ENCODE measurements at regions not wholly inside any gene's neighbourhood (a gene's known extent, or its start where the extent isn't known, plus 50 kb on each side); places are given as distances from the start of the nearest gene placed in this dataset.

DNA sequence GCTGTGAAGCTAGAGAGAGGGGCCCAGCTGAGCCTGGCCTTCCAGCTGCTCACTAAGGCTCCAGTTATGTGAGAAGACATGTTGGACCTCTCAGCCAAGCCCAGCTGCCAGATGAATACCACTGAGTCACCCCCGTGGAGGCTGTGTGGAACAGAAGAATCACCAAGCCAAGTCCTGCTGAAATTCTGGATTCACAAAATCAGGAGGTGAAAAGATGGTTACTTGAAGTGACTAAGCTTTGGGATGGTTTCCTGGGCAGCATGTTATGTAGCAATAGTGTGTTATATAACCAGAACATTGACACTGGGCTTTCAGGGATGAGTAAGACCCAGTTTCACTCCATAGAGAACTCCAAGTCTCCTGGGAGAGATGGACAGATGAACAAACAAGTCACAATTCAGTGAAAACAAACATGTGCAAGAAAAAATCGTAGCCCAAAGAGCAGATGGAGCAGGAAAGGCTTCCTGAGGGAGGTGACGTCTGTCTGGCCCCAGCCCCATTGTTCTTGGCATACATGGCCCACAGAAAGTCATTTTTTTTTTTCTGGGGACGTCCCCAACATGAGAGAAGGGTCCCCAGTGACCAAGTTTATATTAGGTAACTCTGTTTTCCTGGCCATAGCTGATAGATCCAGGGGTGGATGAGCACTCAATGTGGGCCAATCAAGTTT is 64.1 kb upstream of the PDZD8 start (continued):
- TF ChIP-seq, protein P1, sequence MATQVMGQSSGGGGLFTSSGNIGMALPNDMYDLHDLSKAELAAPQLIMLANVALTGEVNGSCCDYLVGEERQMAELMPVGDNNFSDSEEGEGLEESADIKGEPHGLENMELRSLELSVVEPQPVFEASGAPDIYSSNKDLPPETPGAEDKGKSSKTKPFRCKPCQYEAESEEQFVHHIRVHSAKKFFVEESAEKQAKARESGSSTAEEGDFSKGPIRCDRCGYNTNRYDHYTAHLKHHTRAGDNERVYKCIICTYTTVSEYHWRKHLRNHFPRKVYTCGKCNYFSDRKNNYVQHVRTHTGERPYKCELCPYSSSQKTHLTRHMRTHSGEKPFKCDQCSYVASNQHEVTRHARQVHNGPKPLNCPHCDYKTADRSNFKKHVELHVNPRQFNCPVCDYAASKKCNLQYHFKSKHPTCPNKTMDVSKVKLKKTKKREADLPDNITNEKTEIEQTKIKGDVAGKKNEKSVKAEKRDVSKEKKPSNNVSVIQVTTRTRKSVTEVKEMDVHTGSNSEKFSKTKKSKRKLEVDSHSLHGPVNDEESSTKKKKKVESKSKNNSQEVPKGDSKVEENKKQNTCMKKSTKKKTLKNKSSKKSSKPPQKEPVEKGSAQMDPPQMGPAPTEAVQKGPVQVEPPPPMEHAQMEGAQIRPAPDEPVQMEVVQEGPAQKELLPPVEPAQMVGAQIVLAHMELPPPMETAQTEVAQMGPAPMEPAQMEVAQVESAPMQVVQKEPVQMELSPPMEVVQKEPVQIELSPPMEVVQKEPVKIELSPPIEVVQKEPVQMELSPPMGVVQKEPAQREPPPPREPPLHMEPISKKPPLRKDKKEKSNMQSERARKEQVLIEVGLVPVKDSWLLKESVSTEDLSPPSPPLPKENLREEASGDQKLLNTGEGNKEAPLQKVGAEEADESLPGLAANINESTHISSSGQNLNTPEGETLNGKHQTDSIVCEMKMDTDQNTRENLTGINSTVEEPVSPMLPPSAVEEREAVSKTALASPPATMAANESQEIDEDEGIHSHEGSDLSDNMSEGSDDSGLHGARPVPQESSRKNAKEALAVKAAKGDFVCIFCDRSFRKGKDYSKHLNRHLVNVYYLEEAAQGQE (IDR thresholded peaks at IDR 0.05; ENCODE audit: unreplicated experiment) = no peak
- TF ChIP-seq ZNF331 (CRISPR knock-in tag; IDR thresholded peaks at IDR 0.05; ENCODE audit: low read depth) = no peak

DNA sequence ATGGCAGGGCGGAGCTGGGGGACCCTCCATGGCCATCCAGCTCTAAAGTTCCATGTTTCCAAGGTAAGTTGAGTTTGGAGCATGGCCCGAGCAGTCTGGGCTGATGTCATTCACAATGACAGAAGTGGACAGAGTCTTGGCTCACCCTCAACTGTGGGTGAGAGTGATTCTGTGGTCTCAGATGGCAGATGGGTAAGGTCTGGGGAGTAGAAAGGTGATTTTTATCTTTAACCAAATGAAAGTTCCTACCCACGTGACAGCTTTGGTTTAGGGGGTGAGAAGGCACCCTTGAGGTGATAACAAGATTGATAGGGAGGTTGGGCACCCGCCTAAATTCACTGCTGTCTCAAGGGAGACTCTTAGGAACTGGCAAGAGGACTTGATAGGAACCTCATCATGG is 57.6 kb upstream of the PDZD8 start:
- H3K4me1 ChIP-seq (ENCODE audit: insufficient read depth) = no peaks in the 10 kb centered on the region
- H4K20me1 ChIP-seq (replicated peaks; ENCODE audit: insufficient read depth) = no peaks in the 10 kb centered on the region
- H3K4me3 ChIP-seq = no peak overlapping the region
- ATAC-seq = no peak
- no peak overlapping the region for H3K27ac Mint-ChIP-seq
- no peaks in the 10 kb centered on the region for H3K27me3 ChIP-seq (ENCODE audit: insufficient read depth)
- no peaks in the 10 kb centered on the region for H3K9me3 Mint-ChIP-seq
- no peak overlapping the region for H3K27ac ChIP-seq (ENCODE audit: low read depth)
- no peak overlapping the region for H3K4me3 Mint-ChIP-seq
- H3K4me2 ChIP-seq = no peak overlapping the region
- H3K9me2 ChIP-seq (ENCODE audit: insufficient read depth) = no peaks in the 10 kb centered on the region
- H3K36me3 ChIP-seq (ENCODE audit: insufficient read depth) = no peaks in the 10 kb centered on the region
- peaks cover 2% of the 10 kb centered on the region; the same call in 1 of the 3 replicates for H3K4me1 Mint-ChIP-seq
- no peaks in the 10 kb centered on the region for H3F3A ChIP-seq (replicated peaks; ENCODE audit: low read depth)
- H3K79me2 ChIP-seq (replicated peaks; ENCODE audit: insufficient read depth) = no peaks in the 10 kb centered on the region
- H3K36me3 Mint-ChIP-seq (ENCODE audit: low read depth) = no peaks in the 10 kb centered on the region
- no peak for DNase-seq (ENCODE audit: low spot score)
- no peaks in the 10 kb centered on the region for H3K27me3 Mint-ChIP-seq (ENCODE audit: insufficient read depth, low read depth, poor library complexity)
- H2AFZ ChIP-seq = no peak overlapping the region
- TF ChIP-seq EZH2phosphoT487 (IDR thresholded peaks at IDR 0.05; ENCODE audit: unreplicated experiment) (no peak), JUNB (IDR thresholded peaks at IDR 0.05; ENCODE audit: unreplicated experiment) (no peak), EZH2 (IDR thresholded peaks at IDR 0.05; ENCODE audit: low read depth, unreplicated experiment) (no peak), STAT1 (IDR thresholded peaks at IDR 0.05; ENCODE audit: unreplicated experiment) (no peak), ZNF331 (CRISPR knock-in tag; IDR thresholded peaks at IDR 0.05; ENCODE audit: low read depth) (no peak)
- TF ChIP-seq, protein P2, sequence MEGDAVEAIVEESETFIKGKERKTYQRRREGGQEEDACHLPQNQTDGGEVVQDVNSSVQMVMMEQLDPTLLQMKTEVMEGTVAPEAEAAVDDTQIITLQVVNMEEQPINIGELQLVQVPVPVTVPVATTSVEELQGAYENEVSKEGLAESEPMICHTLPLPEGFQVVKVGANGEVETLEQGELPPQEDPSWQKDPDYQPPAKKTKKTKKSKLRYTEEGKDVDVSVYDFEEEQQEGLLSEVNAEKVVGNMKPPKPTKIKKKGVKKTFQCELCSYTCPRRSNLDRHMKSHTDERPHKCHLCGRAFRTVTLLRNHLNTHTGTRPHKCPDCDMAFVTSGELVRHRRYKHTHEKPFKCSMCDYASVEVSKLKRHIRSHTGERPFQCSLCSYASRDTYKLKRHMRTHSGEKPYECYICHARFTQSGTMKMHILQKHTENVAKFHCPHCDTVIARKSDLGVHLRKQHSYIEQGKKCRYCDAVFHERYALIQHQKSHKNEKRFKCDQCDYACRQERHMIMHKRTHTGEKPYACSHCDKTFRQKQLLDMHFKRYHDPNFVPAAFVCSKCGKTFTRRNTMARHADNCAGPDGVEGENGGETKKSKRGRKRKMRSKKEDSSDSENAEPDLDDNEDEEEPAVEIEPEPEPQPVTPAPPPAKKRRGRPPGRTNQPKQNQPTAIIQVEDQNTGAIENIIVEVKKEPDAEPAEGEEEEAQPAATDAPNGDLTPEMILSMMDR (conservative IDR thresholded peaks at IDR 0.05; ENCODE audit: low read depth in 2 of 2) = no peak
- TF ChIP-seq, protein P3, sequence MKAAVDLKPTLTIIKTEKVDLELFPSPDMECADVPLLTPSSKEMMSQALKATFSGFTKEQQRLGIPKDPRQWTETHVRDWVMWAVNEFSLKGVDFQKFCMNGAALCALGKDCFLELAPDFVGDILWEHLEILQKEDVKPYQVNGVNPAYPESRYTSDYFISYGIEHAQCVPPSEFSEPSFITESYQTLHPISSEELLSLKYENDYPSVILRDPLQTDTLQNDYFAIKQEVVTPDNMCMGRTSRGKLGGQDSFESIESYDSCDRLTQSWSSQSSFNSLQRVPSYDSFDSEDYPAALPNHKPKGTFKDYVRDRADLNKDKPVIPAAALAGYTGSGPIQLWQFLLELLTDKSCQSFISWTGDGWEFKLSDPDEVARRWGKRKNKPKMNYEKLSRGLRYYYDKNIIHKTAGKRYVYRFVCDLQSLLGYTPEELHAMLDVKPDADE (IDR thresholded peaks at IDR 0.05) = no peak
- TF ChIP-seq, protein P4, sequence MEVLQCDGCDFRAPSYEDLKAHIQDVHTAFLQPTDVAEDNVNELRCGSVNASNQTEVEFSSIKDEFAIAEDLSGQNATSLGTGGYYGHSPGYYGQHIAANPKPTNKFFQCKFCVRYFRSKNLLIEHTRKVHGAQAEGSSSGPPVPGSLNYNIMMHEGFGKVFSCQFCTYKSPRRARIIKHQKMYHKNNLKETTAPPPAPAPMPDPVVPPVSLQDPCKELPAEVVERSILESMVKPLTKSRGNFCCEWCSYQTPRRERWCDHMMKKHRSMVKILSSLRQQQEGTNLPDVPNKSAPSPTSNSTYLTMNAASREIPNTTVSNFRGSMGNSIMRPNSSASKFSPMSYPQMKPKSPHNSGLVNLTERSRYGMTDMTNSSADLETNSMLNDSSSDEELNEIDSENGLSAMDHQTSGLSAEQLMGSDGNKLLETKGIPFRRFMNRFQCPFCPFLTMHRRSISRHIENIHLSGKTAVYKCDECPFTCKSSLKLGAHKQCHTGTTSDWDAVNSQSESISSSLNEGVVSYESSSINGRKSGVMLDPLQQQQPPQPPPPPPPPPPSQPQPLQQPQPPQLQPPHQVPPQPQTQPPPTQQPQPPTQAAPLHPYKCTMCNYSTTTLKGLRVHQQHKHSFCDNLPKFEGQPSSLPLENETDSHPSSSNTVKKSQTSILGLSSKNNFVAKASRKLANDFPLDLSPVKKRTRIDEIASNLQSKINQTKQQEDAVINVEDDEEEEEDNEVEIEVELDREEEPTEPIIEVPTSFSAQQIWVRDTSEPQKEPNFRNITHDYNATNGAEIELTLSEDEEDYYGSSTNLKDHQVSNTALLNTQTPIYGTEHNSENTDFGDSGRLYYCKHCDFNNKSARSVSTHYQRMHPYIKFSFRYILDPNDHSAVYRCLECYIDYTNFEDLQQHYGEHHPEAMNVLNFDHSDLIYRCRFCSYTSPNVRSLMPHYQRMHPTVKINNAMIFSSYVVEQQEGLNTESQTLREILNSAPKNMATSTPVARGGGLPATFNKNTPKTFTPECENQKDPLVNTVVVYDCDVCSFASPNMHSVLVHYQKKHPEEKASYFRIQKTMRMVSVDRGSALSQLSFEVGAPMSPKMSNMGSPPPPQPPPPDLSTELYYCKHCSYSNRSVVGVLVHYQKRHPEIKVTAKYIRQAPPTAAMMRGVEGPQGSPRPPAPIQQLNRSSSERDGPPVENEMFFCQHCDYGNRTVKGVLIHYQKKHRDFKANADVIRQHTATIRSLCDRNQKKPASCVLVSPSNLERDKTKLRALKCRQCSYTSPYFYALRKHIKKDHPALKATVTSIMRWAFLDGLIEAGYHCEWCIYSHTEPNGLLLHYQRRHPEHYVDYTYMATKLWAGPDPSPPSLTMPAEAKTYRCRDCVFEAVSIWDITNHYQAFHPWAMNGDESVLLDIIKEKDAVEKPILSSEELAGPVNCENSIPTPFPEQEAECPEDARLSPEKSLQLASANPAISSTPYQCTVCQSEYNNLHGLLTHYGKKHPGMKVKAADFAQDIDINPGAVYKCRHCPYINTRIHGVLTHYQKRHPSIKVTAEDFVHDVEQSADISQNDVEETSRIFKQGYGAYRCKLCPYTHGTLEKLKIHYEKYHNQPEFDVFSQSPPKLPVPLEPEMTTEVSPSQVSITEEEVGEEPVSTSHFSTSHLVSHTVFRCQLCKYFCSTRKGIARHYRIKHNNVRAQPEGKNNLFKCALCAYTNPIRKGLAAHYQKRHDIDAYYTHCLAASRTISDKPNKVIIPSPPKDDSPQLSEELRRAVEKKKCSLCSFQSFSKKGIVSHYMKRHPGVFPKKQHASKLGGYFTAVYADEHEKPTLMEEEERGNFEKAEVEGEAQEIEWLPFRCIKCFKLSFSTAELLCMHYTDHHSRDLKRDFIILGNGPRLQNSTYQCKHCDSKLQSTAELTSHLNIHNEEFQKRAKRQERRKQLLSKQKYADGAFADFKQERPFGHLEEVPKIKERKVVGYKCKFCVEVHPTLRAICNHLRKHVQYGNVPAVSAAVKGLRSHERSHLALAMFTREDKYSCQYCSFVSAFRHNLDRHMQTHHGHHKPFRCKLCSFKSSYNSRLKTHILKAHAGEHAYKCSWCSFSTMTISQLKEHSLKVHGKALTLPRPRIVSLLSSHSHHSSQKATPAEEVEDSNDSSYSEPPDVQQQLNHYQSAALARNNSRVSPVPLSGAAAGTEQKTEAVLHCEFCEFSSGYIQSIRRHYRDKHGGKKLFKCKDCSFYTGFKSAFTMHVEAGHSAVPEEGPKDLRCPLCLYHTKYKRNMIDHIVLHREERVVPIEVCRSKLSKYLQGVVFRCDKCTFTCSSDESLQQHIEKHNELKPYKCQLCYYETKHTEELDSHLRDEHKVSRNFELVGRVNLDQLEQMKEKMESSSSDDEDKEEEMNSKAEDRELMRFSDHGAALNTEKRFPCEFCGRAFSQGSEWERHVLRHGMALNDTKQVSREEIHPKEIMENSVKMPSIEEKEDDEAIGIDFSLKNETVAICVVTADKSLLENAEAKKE (CRISPR knock-in tag; IDR thresholded peaks at IDR 0.05) = no peak
